Esophagus muscularis mucosa (tissue), 4 donors: ENCODE measurements at regions not wholly inside any gene's neighbourhood (a gene's known extent, or its start where the extent isn't known, plus 50 kb on each side); places are given as distances from the start of the nearest gene placed in this dataset.

Source experiments
- DNase-seq: peaks from one replicate; pipeline ENCODE4 v3.0.0-alpha.2; 2017; ENCODE audit errors: extremely low spot score
- H3K27ac ChIP-seq, 4 donors: fragments of 200-600 bp; sonication (generic); replicated peaks in 1 of 4; 1 replicate in 3 of 4; 2 replicates in 1 of 4; pipeline ENCODE4 v1.5.1; 2016 to 2019; ENCODE audit warnings: mild to moderate bottlenecking in 1 of 4
- H3K27me3 ChIP-seq, 4 donors: fragments of 200-600 bp; sonication (generic); one replicate each; pipeline versions ENCODE4 v1.5.1 to v1.6.0; 2016 to 2019
- H3K36me3 ChIP-seq, 4 donors: fragments of 200-600 bp; sonication (generic); one replicate each; pipeline ENCODE4 v1.5.1; 2016 to 2019
- H3K4me1 ChIP-seq, 4 donors: fragments of 200-600 bp; sonication (generic); one replicate each; pipeline ENCODE4 v1.5.1; 2016 to 2019
- H3K4me3 ChIP-seq, 4 donors: fragments of 200-600 bp; sonication (generic); 1 replicate in 2 of 4; 2 replicates in 2 of 4; pipeline ENCODE4 v1.5.1; 2016 to 2019; ENCODE audit warnings: mild to moderate bottlenecking in 4 of 4, moderate library complexity in 1 of 4
- H3K9me3 ChIP-seq, 4 donors: fragments of 200-600 bp; sonication (generic); 1 replicate in 3 of 4; 2 replicates in 1 of 4; pipeline ENCODE4 v1.5.1; 2016 to 2019
- CTCF ChIP-seq, 3 experiments: fragments of 200-600 bp in 2 of 3; fragments of 450-650 bp in 1 of 3; sonication (generic) in 2 of 3; IDR thresholded peaks; one replicate each; pipeline ENCODE4 v1.5.1; 2017 to 2019; ENCODE audit warnings: antibody characterized with exemption in 3 of 3, mild to moderate bottlenecking in 2 of 3, moderate library complexity in 1 of 3
- EP300 ChIP-seq: sonication (generic); formaldehyde crosslinking; IDR thresholded peaks from one replicate; pipeline ENCODE4 v1.6.1; 2017; ENCODE audit warnings: antibody characterized with exemption
- POLR2A ChIP-seq: fragments of 450-650 bp; IDR thresholded peaks from one replicate; pipeline ENCODE4 v1.6.1; 2017; ENCODE audit warnings: antibody characterized with exemption, moderate library complexity, mild to moderate bottlenecking, low read depth
- POLR2AphosphoS5 ChIP-seq, 2 donors: sonication (generic); formaldehyde crosslinking; IDR thresholded peaks; one replicate each; pipeline ENCODE4 v1.6.1; 2017; ENCODE audit warnings: antibody characterized with exemption in 2 of 2
- WGBS: methylation state at CpG from one replicate; pipeline ENCODE4 v1.1.5; 2018; 5-methylcytosine and 5-hydroxymethylcytosine counted together
- intact Hi-C: fragments of 100-400 bp; cut with DNase I; formaldehyde crosslinking; loops from one replicate; pipeline ENCODE4 v1.15.1; 2023

- no peak for DNase-seq
- Histone ChIP-seq H3K27ac (no peak overlapping the region), H3K4me3 (no peak overlapping the region), H3K27me3 (no peaks in the 10 kb centered on the region), H3K9me3 (no peaks in the 10 kb centered on the region), H3K36me3 (no peaks in the 10 kb centered on the region), H3K4me1 (peaks cover 11 to 25% (median 15%) of the 10 kb centered on the region in 4 donors)
- 81% methylated on average over 6 of the region's 7 CpGs for WGBS
- TF ChIP-seq POLR2AphosphoS5 (IDR thresholded peaks at IDR 0.05) (no peak), CTCF (IDR thresholded peaks at IDR 0.05) (no peak), EP300 (no peak), POLR2A (no peak)
- intact Hi-C loops, result no loop called here
Measured at GRCh38 chr4:185997296-185997695, 71.7 kb upstream of the TLR3 start.

GRCh38 chr4:185998791-185999190 lies 70.2 kb upstream of the TLR3 start:
- DNase-seq, result no peak
- Histone ChIP-seq H3K9me3 (no peaks in the 10 kb centered on the region), H3K27me3 (no peaks in the 10 kb centered on the region), H3K36me3 (no peaks in the 10 kb centered on the region), H3K4me3 (no peak overlapping the region), H3K4me1 (peaks cover 11 to 25% (median 15%) of the 10 kb centered on the region in 4 donors), H3K27ac (peak overlapping the region; percentile 29 to 56 (median 49))
- WGBS, result 76% methylated on average over 5 of the region's 5 CpGs
- intact Hi-C loops, result no loop called here
- no peak for TF ChIP-seq POLR2AphosphoS5 (IDR thresholded peaks at IDR 0.05)
- no peak for TF ChIP-seq POLR2A
- no peak for TF ChIP-seq EP300
- no peak for TF ChIP-seq CTCF (IDR thresholded peaks at IDR 0.05)

DNA sequence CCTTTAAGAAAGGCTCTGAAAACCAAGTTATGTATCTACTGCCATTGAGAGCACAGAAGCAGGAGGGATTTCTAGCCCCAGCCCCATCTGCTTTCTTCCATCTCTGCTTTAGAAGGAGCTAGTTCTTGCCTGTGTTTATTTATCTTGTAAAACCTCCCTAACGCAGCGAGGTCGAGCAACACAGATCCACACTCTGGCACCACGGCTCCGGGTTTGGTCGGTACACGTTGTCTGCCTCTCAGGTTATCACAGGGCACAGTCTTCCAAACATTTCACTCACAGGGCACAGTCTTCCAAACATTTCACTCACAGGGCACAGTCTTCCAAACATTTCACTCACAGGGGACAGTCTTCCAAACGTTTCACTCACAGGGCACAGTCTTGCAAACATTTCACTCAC lies 69.7 kb upstream of the TLR3 start:
- 31% methylated on average over 8 of the region's 8 CpGs for WGBS
- peak overlapping the region; percentile 29 to 56 (median 49) for H3K27ac ChIP-seq
- H3K4me1 ChIP-seq, result peaks cover 11 to 25% (median 15%) of the 10 kb centered on the region in 4 donors
- TF ChIP-seq CTCF (IDR thresholded peaks at IDR 0.05) (no peak), POLR2AphosphoS5 (IDR thresholded peaks at IDR 0.05) (no peak), POLR2A (no peak), EP300 (no peak)
- intact Hi-C loops, result no loop called here
- H3K27me3 ChIP-seq, result no peaks in the 10 kb centered on the region
- no peak overlapping the region for H3K4me3 ChIP-seq
- DNase-seq, result no peak
- no peaks in the 10 kb centered on the region for H3K36me3 ChIP-seq
- H3K9me3 ChIP-seq, result no peaks in the 10 kb centered on the region

DNA sequence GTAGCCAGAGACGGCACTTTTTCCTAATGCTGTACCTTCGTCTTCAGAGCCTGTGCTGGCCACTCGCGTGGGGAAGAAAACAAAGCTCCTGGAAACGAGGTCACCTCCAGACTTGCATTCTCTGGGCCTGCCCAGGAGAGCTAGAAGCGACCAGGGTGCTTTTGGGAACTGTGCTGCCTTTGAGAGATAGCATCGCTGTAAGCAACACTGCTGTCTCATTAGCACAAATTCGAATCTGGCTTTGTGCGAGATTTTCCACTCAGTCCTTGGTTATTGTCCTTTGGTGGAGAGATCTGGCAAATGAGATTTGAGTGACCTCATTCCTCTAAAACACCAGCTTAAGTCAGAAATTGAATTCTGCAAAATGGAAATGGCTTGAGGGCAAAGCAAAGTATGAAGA lies 66.1 kb upstream of the TLR3 start:
- no peaks in the 10 kb centered on the region for H3K27me3 ChIP-seq
- 83% methylated on average over 9 of the region's 9 CpGs for WGBS
- H3K4me3 ChIP-seq, result no peak overlapping the region
- peak overlapping the region in 1 of 4 donors; percentile 5 for H3K27ac ChIP-seq
- H3K36me3 ChIP-seq, result no peaks in the 10 kb centered on the region
- peaks cover 11 to 25% (median 15%) of the 10 kb centered on the region in 4 donors for H3K4me1 ChIP-seq
- no peak for DNase-seq
- intact Hi-C loops, result no loop called here
- no peaks in the 10 kb centered on the region for H3K9me3 ChIP-seq
- no peak for TF ChIP-seq CTCF (IDR thresholded peaks at IDR 0.05)

- DNase-seq, result no peak
- WGBS, result 90% methylated on average over 6 of the region's 6 CpGs
- H3K36me3 ChIP-seq, result no peaks in the 10 kb centered on the region
- H3K27ac ChIP-seq, result no peak overlapping the region
- intact Hi-C loops, result no loop called here
- TF ChIP-seq POLR2A (no peak), POLR2AphosphoS5 (IDR thresholded peaks at IDR 0.05) (no peak), CTCF (IDR thresholded peaks at IDR 0.05) (no peak), EP300 (no peak)
- no peaks in the 10 kb centered on the region for H3K9me3 ChIP-seq
- no peak overlapping the region for H3K4me3 ChIP-seq
- H3K4me1 ChIP-seq, result peaks cover 9 to 25% (median 18%) of the 10 kb centered on the region in 4 donors
- no peaks in the 10 kb centered on the region for H3K27me3 ChIP-seq
Measured at GRCh38 chr4:186003746-186004145, 65.2 kb upstream of the TLR3 start.
